ENCODE measurements at regions not wholly inside any gene's neighbourhood (a gene's known extent, or its start where the extent isn't known, plus 50 kb on each side); places are given as distances from the start of the nearest gene placed in this dataset.

DNA sequence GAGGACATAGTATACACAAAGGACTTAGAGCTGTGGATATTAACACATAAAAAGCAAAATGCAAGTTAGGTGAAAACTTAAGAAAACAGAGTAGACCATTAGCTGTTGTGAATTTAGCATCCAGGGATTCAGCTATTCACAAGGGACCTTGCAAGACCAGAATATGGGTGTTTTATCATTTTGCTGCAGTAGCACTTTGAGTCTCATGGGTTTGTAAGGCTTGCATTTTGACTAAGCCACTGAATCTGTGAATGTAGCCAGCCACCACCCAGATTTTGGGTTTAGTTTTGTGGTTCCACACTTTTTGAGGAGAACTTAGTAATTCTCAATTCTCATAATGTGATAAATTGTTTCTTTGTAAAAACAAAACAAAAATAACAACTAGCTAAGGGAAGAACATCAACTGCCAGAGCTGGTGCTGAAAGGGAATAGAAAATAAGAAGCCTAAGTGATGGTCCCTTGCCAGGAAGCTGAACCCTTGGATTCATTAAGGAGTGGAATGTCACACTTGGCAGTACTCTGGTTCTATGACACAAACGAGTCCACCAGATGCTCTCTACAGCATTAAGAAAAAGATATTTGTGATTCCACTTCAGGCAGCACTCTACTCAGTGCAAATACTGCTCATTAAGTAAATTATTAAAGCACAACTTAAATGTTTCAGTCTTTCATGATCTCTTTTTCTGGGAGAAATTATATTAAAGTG lies 557.4 kb upstream of the ZNF462 start:
- TF ChIP-seq PPARA (CRISPR knock-in tag; IDR thresholded peaks at IDR 0.05; ENCODE audit: borderline replicate concordance) = no peak
- no peak for TF ChIP-seq TCF4 (CRISPR knock-in tag; IDR thresholded peaks at IDR 0.05; ENCODE audit: borderline replicate concordance)
- no peak for TF ChIP-seq ZNF70 (CRISPR knock-in tag; IDR thresholded peaks at IDR 0.05)
- no peak for TF ChIP-seq ZFP30 (CRISPR knock-in tag; IDR thresholded peaks at IDR 0.05)
- no peak for TF ChIP-seq ZNF8 (CRISPR knock-in tag; IDR thresholded peaks at IDR 0.05)
- TF ChIP-seq, protein P1, sequence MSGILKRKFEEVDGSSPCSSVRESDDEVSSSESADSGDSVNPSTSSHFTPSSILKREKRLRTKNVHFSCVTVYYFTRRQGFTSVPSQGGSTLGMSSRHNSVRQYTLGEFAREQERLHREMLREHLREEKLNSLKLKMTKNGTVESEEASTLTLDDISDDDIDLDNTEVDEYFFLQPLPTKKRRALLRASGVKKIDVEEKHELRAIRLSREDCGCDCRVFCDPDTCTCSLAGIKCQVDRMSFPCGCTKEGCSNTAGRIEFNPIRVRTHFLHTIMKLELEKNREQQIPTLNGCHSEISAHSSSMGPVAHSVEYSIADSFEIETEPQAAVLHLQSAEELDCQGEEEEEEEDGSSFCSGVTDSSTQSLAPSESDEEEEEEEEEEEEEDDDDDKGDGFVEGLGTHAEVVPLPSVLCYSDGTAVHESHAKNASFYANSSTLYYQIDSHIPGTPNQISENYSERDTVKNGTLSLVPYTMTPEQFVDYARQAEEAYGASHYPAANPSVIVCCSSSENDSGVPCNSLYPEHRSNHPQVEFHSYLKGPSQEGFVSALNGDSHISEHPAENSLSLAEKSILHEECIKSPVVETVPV (CRISPR knock-in tag; IDR thresholded peaks at IDR 0.05) = no peak
- TF ChIP-seq ESRRG (CRISPR knock-in tag; IDR thresholded peaks at IDR 0.05) = no peak
- TF ChIP-seq TSHZ2 (CRISPR knock-in tag; IDR thresholded peaks at IDR 0.05) = no peak
- TF ChIP-seq, protein P2, sequence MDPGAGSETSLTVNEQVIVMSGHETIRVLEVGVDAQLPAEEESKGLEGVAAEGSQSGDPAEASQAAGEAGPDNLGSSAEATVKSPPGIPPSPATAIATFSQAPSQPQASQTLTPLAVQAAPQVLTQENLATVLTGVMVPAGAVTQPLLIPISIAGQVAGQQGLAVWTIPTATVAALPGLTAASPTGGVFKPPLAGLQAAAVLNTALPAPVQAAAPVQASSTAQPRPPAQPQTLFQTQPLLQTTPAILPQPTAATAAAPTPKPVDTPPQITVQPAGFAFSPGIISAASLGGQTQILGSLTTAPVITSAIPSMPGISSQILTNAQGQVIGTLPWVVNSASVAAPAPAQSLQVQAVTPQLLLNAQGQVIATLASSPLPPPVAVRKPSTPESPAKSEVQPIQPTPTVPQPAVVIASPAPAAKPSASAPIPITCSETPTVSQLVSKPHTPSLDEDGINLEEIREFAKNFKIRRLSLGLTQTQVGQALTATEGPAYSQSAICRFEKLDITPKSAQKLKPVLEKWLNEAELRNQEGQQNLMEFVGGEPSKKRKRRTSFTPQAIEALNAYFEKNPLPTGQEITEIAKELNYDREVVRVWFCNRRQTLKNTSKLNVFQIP (CRISPR knock-in tag; IDR thresholded peaks at IDR 0.05; ENCODE audit: borderline replicate concordance, low read depth) = no peak
- TF ChIP-seq, protein P3, sequence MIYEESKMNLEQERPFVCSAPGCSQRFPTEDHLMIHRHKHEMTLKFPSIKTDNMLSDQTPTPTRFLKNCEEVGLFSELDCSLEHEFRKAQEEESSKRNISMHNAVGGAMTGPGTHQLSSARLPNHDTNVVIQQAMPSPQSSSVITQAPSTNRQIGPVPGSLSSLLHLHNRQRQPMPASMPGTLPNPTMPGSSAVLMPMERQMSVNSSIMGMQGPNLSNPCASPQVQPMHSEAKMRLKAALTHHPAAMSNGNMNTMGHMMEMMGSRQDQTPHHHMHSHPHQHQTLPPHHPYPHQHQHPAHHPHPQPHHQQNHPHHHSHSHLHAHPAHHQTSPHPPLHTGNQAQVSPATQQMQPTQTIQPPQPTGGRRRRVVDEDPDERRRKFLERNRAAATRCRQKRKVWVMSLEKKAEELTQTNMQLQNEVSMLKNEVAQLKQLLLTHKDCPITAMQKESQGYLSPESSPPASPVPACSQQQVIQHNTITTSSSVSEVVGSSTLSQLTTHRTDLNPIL (CRISPR knock-in tag; IDR thresholded peaks at IDR 0.05; ENCODE audit: low read depth) = no peak
- no peak for ATAC-seq

GRCh38 chr9:106307670-106308069 lies 555.3 kb upstream of the ZNF462 start:
- no peak for TF ChIP-seq TSHZ2 (CRISPR knock-in tag; IDR thresholded peaks at IDR 0.05)
- no peak for TF ChIP-seq BACH2 (CRISPR knock-in tag; IDR thresholded peaks at IDR 0.05; ENCODE audit: borderline replicate concordance)
- TF ChIP-seq, protein P2 (CRISPR knock-in tag; IDR thresholded peaks at IDR 0.05; ENCODE audit: borderline replicate concordance, low read depth) = no peak
- TF ChIP-seq ARNTL (CRISPR knock-in tag; IDR thresholded peaks at IDR 0.05; ENCODE audit: borderline replicate concordance, low read depth) = no peak
- TF ChIP-seq OSR1 (CRISPR knock-in tag; IDR thresholded peaks at IDR 0.05) = no peak
- TF ChIP-seq ISL1 (CRISPR knock-in tag; IDR thresholded peaks at IDR 0.05) = no peak
- TF ChIP-seq, protein P4, sequence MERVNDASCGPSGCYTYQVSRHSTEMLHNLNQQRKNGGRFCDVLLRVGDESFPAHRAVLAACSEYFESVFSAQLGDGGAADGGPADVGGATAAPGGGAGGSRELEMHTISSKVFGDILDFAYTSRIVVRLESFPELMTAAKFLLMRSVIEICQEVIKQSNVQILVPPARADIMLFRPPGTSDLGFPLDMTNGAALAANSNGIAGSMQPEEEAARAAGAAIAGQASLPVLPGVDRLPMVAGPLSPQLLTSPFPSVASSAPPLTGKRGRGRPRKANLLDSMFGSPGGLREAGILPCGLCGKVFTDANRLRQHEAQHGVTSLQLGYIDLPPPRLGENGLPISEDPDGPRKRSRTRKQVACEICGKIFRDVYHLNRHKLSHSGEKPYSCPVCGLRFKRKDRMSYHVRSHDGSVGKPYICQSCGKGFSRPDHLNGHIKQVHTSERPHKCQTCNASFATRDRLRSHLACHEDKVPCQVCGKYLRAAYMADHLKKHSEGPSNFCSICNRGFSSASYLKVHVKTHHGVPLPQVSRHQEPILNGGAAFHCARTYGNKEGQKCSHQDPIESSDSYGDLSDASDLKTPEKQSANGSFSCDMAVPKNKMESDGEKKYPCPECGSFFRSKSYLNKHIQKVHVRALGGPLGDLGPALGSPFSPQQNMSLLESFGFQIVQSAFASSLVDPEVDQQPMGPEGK (CRISPR knock-in tag; IDR thresholded peaks at IDR 0.05; ENCODE audit: borderline replicate concordance) = no peak
- no peak for TF ChIP-seq SNAI2 (CRISPR knock-in tag; IDR thresholded peaks at IDR 0.05)
- TF ChIP-seq ZNF70 (CRISPR knock-in tag; IDR thresholded peaks at IDR 0.05) = no peak
- TF ChIP-seq ZFP3 (CRISPR knock-in tag; IDR thresholded peaks at IDR 0.05) = no peak
- ATAC-seq = peak; percentile 36; the same call in 1 of the 3 replicates
